ENCODE measurements at regions not wholly inside any gene's neighbourhood (a gene's known extent, or its start where the extent isn't known, plus 50 kb on each side); places are given as distances from the start of the nearest gene placed in this dataset.

DNA sequence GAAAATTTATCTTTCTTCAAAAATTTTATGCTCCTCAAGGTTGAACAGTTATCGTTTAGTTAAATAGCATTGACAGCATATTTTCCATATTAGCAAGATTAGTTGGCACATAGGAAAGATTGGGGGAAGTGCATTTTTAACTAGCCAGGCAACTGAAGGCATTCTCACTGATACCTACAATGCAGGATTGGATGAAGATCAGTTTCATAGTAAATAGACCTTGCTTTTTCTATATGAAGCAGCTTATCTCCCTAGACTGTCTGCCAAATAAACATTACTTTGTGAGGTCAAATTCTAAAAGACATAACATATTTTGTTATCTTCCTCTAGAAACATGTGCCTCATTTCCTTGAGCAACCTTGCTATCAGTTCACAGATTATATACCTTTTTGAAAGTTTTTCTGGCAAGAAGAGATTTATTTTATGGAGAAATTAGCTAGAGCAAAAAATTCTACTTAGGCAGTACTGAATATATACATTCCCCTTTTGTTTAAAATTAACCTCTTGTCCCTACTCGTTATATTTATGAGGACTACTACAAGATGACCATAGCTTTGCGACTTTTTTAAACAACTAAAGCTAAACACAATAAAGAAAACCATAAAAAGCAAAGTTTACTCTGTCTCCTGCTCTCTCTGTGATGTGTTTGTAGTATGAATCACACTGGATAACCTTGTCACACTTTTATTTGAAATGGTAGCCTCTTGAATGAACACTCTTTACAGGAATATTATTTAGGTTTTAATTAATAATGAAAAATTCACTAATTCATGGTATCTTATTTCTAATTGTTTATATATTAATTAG, 654.9 kb upstream of the TBL1XR1 start (continued):
- TF ChIP-seq, protein P1, sequence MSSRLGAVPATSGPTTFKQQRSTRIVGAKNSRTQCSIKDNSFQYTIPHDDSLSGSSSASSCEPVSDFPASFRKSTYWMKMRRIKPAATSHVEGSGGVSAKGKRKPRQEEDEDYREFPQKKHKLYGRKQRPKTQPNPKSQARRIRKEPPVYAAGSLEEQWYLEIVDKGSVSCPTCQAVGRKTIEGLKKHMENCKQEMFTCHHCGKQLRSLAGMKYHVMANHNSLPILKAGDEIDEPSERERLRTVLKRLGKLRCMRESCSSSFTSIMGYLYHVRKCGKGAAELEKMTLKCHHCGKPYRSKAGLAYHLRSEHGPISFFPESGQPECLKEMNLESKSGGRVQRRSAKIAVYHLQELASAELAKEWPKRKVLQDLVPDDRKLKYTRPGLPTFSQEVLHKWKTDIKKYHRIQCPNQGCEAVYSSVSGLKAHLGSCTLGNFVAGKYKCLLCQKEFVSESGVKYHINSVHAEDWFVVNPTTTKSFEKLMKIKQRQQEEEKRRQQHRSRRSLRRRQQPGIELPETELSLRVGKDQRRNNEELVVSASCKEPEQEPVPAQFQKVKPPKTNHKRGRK (CRISPR knock-in tag; IDR thresholded peaks at IDR 0.05; ENCODE audit: borderline replicate concordance) = no peak

- Mint-ChIP-seq H3K36me3 (no peaks in the 10 kb centered on the region), H3K4me3 (no peak overlapping the region), H3K27ac (no peak overlapping the region), H3K9me3 (peaks cover 11% of the 10 kb centered on the region), H3K27me3 (ENCODE audit: low read depth) (no peaks in the 10 kb centered on the region; the same call in none of the 2 replicates), H3K4me1 (no peaks in the 10 kb centered on the region)
- ChIA-PET POLR2A (no interaction called here), CTCF (no interaction called here)
- ATAC-seq (no peak), DNase-seq (ENCODE audit: low spot score) (no peak)
- TF ChIP-seq HMGA2 (CRISPR knock-in tag; IDR thresholded peaks at IDR 0.05) (no peak), ZNF396 (CRISPR knock-in tag; IDR thresholded peaks at IDR 0.05; ENCODE audit: borderline replicate concordance) (no peak), FOXJ3 (CRISPR knock-in tag; IDR thresholded peaks at IDR 0.05; ENCODE audit: borderline replicate concordance) (no peak), OVOL2 (CRISPR knock-in tag; IDR thresholded peaks at IDR 0.05; ENCODE audit: borderline replicate concordance) (no peak), ARID4B (CRISPR knock-in tag; IDR thresholded peaks at IDR 0.05; ENCODE audit: borderline replicate concordance) (no peak), ZBTB21 (CRISPR knock-in tag; IDR thresholded peaks at IDR 0.05; ENCODE audit: borderline replicate concordance) (no peak), CREM (CRISPR knock-in tag; IDR thresholded peaks at IDR 0.05) (no peak), ZNF121 (CRISPR knock-in tag; IDR thresholded peaks at IDR 0.05) (no peak), TEAD1 (CRISPR knock-in tag; IDR thresholded peaks at IDR 0.05) (no peak), PRDM15 (CRISPR knock-in tag; IDR thresholded peaks at IDR 0.05) (no peak), ZNF138 (CRISPR knock-in tag; conservative IDR thresholded peaks at IDR 0.05) (no peak), CBFB (CRISPR knock-in tag; IDR thresholded peaks at IDR 0.05; ENCODE audit: low read depth) (no peak), ZSCAN18 (CRISPR knock-in tag; IDR thresholded peaks at IDR 0.05) (no peak), ZNF263 (CRISPR knock-in tag; IDR thresholded peaks at IDR 0.05; ENCODE audit: low read depth) (no peak), ZNF423 (CRISPR knock-in tag; IDR thresholded peaks at IDR 0.05) (no peak), FOXP1 (CRISPR knock-in tag; IDR thresholded peaks at IDR 0.05; ENCODE audit: borderline replicate concordance) (no peak)
- TF ChIP-seq, protein P2, sequence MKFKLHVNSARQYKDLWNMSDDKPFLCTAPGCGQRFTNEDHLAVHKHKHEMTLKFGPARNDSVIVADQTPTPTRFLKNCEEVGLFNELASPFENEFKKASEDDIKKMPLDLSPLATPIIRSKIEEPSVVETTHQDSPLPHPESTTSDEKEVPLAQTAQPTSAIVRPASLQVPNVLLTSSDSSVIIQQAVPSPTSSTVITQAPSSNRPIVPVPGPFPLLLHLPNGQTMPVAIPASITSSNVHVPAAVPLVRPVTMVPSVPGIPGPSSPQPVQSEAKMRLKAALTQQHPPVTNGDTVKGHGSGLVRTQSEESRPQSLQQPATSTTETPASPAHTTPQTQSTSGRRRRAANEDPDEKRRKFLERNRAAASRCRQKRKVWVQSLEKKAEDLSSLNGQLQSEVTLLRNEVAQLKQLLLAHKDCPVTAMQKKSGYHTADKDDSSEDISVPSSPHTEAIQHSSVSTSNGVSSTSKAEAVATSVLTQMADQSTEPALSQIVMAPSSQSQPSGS (CRISPR knock-in tag; IDR thresholded peaks at IDR 0.05; ENCODE audit: borderline replicate concordance, low read depth) = no peak
- TF ChIP-seq, protein P3, sequence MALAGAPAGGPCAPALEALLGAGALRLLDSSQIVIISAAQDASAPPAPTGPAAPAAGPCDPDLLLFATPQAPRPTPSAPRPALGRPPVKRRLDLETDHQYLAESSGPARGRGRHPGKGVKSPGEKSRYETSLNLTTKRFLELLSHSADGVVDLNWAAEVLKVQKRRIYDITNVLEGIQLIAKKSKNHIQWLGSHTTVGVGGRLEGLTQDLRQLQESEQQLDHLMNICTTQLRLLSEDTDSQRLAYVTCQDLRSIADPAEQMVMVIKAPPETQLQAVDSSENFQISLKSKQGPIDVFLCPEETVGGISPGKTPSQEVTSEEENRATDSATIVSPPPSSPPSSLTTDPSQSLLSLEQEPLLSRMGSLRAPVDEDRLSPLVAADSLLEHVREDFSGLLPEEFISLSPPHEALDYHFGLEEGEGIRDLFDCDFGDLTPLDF (CRISPR knock-in tag; IDR thresholded peaks at IDR 0.05) = no peak
These were observed 657.7 kb upstream of the TBL1XR1 start for GRCh38 chr3:177855021-177855420.
